PC-3 (cell line): ENCODE measurements at regions not wholly inside any gene's neighbourhood (a gene's known extent, or its start where the extent isn't known, plus 50 kb on each side); places are given as distances from the start of the nearest gene placed in this dataset.

Experiments used
- CTCF ChIP-seq: fragments of 300-600 bp; sonication (generic); conservative IDR thresholded peaks from 2 replicates; pipeline ENCODE4 v1.5.1; 2017; ENCODE audit warnings: antibody characterized with exemption, low read depth, mild to moderate bottlenecking, low read length
- EZH2 ChIP-seq: fragments of 300-600 bp; sonication (generic); IDR thresholded peaks from one replicate; pipeline ENCODE4 v1.6.1; 2017; ENCODE audit warnings: antibody characterized with exemption, mild to moderate bottlenecking, low read length; ENCODE audit not compliant: unreplicated experiment

GRCh38 chr7:126079581-126079980 is 1150.0 kb upstream of the POT1 start:
- no peak for TF ChIP-seq CTCF
- no peak for TF ChIP-seq EZH2
